ENCODE measurements at regions not wholly inside any gene's neighbourhood (a gene's known extent, or its start where the extent isn't known, plus 50 kb on each side); places are given as distances from the start of the nearest gene placed in this dataset.
"Not testable (repeated sequence)": the region's sequence is repeated elsewhere in the genome, so short reads cannot be mapped to it uniquely, and the experiment has no call there.

- no peak for DNase-seq (ENCODE audit: low read depth)
Measured at GRCh38 chr1:5603353-5604104, 388.7 kb downstream of the NPHP4 start.

- not testable (repeated sequence) for DNase-seq (ENCODE audit: low read depth)
Measured at GRCh38 chr1:5602718-5603117, 389.5 kb downstream of the NPHP4 start.

GRCh38 chr1:5601516-5601915, 390.7 kb downstream of the NPHP4 start:
- no peak for DNase-seq (ENCODE audit: low read depth)

- DNase-seq (ENCODE audit: low read depth): no peak
Measured at GRCh38 chr1:5599541-5599940, 392.7 kb downstream of the NPHP4 start.

GRCh38 chr1:5598824-5599395, 393.3 kb downstream of the NPHP4 start:
- no peak for DNase-seq (ENCODE audit: low read depth)

- DNase-seq (ENCODE audit: low read depth): no peak
Measured at GRCh38 chr1:5597991-5598823, 394.0 kb downstream of the NPHP4 start.

GRCh38 chr1:5597171-5597850, 394.9 kb downstream of the NPHP4 start:
- DNase-seq (ENCODE audit: low read depth): no peak

GRCh38 chr1:5596651-5597050, 395.6 kb downstream of the NPHP4 start:
- DNase-seq (ENCODE audit: low read depth): no peak

GRCh38 chr1:5595531-5596170, 396.6 kb downstream of the NPHP4 start:
- DNase-seq (ENCODE audit: low read depth): no peak

- no peak for DNase-seq (ENCODE audit: low read depth)
Measured at GRCh38 chr1:5594056-5594956, 397.9 kb downstream of the NPHP4 start.

- no peak for DNase-seq (ENCODE audit: low read depth)
Measured at GRCh38 chr1:5590717-5591116, 401.5 kb downstream of the NPHP4 start.

- DNase-seq (ENCODE audit: low read depth): no peak
Measured at GRCh38 chr1:5586629-5587028, 405.6 kb downstream of the NPHP4 start.

GRCh38 chr1:5585256-5585655, 407.0 kb downstream of the NPHP4 start:
- DNase-seq (ENCODE audit: low read depth): no peak

- DNase-seq (ENCODE audit: low read depth): no peak
Measured at GRCh38 chr1:5580926-5581325, 411.3 kb downstream of the NPHP4 start.

GRCh38 chr1:5579966-5580365, 412.3 kb downstream of the NPHP4 start:
- DNase-seq (ENCODE audit: low read depth): no peak

GRCh38 chr1:5578690-5579089, 413.5 kb downstream of the NPHP4 start:
- no peak for DNase-seq (ENCODE audit: low read depth)

- no peak for DNase-seq (ENCODE audit: low read depth)
Measured at GRCh38 chr1:5577255-5578040, 414.8 kb downstream of the NPHP4 start.

- no peak for DNase-seq (ENCODE audit: low read depth)
Measured at GRCh38 chr1:5576673-5577065, 415.6 kb downstream of the NPHP4 start.

GRCh38 chr1:5576011-5576672, 416.1 kb downstream of the NPHP4 start:
- no peak for DNase-seq (ENCODE audit: low read depth)
